ENCODE measurements at regions not wholly inside any gene's neighbourhood (a gene's known extent, or its start where the extent isn't known, plus 50 kb on each side); places are given as distances from the start of the nearest gene placed in this dataset.

GRCh38 chr13:38210928-38211596, 138.6 kb upstream of the UFM1 start:
- TF ChIP-seq POLR2A (IDR thresholded peaks at IDR 0.05): no peak
- TF ChIP-seq, protein P1, sequence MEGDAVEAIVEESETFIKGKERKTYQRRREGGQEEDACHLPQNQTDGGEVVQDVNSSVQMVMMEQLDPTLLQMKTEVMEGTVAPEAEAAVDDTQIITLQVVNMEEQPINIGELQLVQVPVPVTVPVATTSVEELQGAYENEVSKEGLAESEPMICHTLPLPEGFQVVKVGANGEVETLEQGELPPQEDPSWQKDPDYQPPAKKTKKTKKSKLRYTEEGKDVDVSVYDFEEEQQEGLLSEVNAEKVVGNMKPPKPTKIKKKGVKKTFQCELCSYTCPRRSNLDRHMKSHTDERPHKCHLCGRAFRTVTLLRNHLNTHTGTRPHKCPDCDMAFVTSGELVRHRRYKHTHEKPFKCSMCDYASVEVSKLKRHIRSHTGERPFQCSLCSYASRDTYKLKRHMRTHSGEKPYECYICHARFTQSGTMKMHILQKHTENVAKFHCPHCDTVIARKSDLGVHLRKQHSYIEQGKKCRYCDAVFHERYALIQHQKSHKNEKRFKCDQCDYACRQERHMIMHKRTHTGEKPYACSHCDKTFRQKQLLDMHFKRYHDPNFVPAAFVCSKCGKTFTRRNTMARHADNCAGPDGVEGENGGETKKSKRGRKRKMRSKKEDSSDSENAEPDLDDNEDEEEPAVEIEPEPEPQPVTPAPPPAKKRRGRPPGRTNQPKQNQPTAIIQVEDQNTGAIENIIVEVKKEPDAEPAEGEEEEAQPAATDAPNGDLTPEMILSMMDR (IDR thresholded peaks at IDR 0.05): no peak
